GM18519 (cell line): ENCODE measurements at regions not wholly inside any gene's neighbourhood (a gene's known extent, or its start where the extent isn't known, plus 50 kb on each side); places are given as distances from the start of the nearest gene placed in this dataset.

ENCODE experiments used
- ATAC-seq: cut with Tn5 transposase; IDR thresholded peaks from one replicate; pipeline ENCODE4 v1.9.1; 2021; ENCODE audit warnings: mild to moderate bottlenecking, moderate library complexity; ENCODE audit not compliant: unreplicated experiment, low FRiP score

DNA sequence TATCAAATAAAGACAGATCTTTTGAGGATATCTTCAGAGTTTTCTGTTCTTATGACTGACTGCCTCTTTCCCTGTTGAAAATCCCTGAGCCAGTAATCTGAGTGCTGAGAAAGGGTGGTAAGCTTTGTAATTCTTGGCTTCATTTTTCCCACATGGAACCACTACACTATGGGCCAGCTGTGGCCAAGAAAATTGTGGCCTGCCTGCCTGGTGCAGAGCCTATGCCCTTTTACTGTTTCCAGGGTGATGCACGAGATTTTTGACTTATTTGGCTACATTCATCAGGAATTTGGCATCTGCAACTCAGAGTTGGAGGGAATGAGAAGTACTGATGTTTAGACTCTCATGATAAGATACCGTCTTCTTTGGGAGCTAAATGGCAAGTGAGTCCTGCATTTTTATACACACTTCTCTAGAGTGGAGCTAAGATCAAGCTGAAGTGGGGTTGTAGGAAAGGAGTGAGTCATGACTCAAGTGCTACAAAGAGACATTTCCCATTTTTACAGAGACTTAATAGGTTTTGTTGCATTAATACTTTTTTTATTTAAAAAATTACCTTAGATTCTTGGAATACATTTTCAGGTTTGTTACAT lies 328.2 kb upstream of the CDH7 start:
- ATAC-seq = no peak

GRCh38 chr18:65415098-65415497 lies 335.7 kb upstream of the CDH7 start:
- ATAC-seq = no peak

DNA sequence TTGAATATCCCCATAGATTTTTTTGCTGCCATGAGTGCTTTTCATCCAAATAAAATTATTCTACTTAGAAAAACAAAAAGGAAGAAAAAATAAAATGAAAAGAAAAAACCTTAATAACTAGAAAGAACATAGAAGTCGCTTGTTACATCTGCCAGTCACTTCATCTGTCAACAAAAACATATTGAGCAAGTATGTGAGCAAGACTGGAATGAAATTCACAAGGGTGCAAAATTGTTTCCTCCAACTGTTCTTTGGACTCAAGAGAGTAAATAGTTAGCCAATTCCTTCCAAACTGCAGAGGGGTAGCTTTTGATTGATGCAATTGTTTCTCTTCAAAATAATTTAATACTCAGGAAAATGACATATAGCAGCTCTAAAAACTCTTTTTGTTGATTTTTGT lies 336.3 kb upstream of the CDH7 start:
- no peak for ATAC-seq

GRCh38 chr18:65411061-65411460 lies 339.8 kb upstream of the CDH7 start:
- no peak for ATAC-seq

- ATAC-seq = no peak
Observed at GRCh38 chr18:65409261-65409660, 341.6 kb upstream of the CDH7 start.

DNA sequence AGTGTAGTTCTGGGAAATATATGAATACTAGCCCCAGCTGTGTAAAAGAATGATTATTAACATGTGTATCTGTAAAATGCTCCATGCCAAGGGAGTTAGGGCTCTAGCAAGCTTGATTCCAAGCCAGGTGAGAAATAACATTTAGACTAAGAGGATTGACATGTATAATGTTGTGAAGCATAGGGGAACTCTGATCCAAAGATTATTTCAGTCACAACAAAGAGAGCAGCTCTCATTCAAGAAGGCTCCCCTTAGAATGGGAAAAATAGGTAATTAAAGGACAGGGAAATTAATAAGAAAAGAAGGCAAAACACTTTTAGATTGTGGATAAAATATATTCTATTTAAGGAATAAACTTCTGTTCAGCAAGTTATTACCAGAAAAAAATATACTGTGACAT lies 347.3 kb upstream of the CDH7 start:
- no peak for ATAC-seq

- ATAC-seq = no peak
Observed at GRCh38 chr18:65399091-65399490, 351.7 kb upstream of the CDH7 start.

GRCh38 chr18:65398347-65399075 lies 352.3 kb upstream of the CDH7 start:
- no peak for ATAC-seq

- ATAC-seq = no peak
Observed at GRCh38 chr18:65380986-65381385, 369.8 kb upstream of the CDH7 start.

DNA sequence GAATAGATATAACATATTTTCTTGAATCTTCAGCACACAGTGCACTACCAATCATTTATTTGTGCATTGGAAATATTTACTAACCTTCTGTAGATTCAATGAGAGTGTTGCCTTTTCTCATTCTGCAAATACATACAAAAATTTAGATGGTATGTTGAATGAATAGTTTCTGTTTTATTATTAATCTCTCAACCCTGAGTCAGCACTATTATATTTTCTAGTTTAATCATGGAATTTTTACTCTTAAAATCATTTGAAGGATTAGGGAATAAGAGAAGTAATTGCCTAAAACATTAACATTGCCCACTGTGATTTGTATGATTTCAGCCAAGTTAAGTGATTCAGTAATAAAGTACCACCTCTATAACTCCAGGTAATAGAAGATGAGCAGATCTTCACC lies 370.2 kb upstream of the CDH7 start:
- no peak for ATAC-seq

- ATAC-seq = no peak
Observed at GRCh38 chr18:65372904-65373303, 377.9 kb upstream of the CDH7 start.

GRCh38 chr18:65365245-65365980 lies 385.4 kb upstream of the CDH7 start:
- no peak for ATAC-seq

- no peak for ATAC-seq
Observed at GRCh38 chr18:65363911-65364632, 386.7 kb upstream of the CDH7 start.

GRCh38 chr18:65363011-65363410 lies 387.8 kb upstream of the CDH7 start:
- no peak for ATAC-seq

- no peak for ATAC-seq
Observed at GRCh38 chr18:65359479-65359878, 391.3 kb upstream of the CDH7 start.

GRCh38 chr18:65358306-65358705 lies 392.5 kb upstream of the CDH7 start:
- no peak for ATAC-seq

GRCh38 chr18:65352186-65352585 lies 398.6 kb upstream of the CDH7 start:
- ATAC-seq = no peak

- no peak for ATAC-seq
Observed at GRCh38 chr18:65349635-65350034, 401.2 kb upstream of the CDH7 start.

- no peak for ATAC-seq
Observed at GRCh38 chr18:65347446-65347845, 403.4 kb upstream of the CDH7 start.

- ATAC-seq = no peak
Observed at GRCh38 chr18:65346086-65346485, 404.7 kb upstream of the CDH7 start.

- ATAC-seq = no peak
Observed at GRCh38 chr18:65343571-65343970, 407.2 kb upstream of the CDH7 start.
